K562 (cell line): ENCODE measurements at regions not wholly inside any gene's neighbourhood (a gene's known extent, or its start where the extent isn't known, plus 50 kb on each side); places are given as distances from the start of the nearest gene placed in this dataset.

Experiments
- ATAC-seq: fragments of 200-7000 bp; cut with Tn5 transposase; 3 replicates; pipeline ENCODE4 v1.9.1; 2020; ENCODE audit warnings: moderate library complexity
- BruUV-seq: library from RNA; stranded (reverse); fragments of 400-500 nt; replicated peaks from 2 replicates; lab custom pipeline; 2021; lab: Mats Ljungman, UMichigan
- CTCF ChIA-PET: fragments of 300-600 bp; formaldehyde crosslinking; extraction: SDS; loops from one replicate; lab custom pipeline; 2021; ENCODE audit warnings: low intra/inter-chr PET ratio; lab: Yijun Ruan, JAX
- POLR2A ChIA-PET: fragments of 300-600, 350-650 bp; sonication (Branson Sonifier 250); formaldehyde crosslinking; extraction: SDS; loops from one replicate; lab custom pipeline; 2021; ENCODE audit warnings: antibody characterized with exemption, inconsistent platforms; lab: Yijun Ruan, JAX
- DNase-seq, 4 experiments: peaks; one replicate each; pipeline versions ENCODE4 v3.0.0 to v3.0.0-alpha.2; 2011 to 2018; ENCODE audit warnings: low spot score in 3 of 4, mixed read lengths in 3 of 4; ENCODE audit errors: extremely low read depth in 1 of 4
- FAIRE-seq: peaks from 2 replicates; lab custom pipeline; 2011; peaks lifted over from hg19 to GRCh38; lab: Jason Lieb, UNC
- H2AFZ ChIP-seq: 2 replicates; pipeline ENCODE4 v1.6.0; 2011; ENCODE audit warnings: low read depth, low read length, control low read depth, inconsistent platforms
- H3K27ac ChIP-seq: fragments of 200-600 bp; 3 replicates; pipeline ENCODE4 v1.8.0; 2011; ENCODE audit warnings: low read depth, mild to moderate bottlenecking, control low read depth, inconsistent platforms, low read length, moderate library complexity, mixed read lengths; ENCODE audit errors: extremely low read depth
- H3K27me3 ChIP-seq, 2 experiments: fragments of 300-600 bp in 1 of 2; 2 replicates in 1 of 2; 3 replicates in 1 of 2; pipeline versions ENCODE4 v1.6.0 to v1.8.0; 2011; ENCODE audit warnings: inconsistent platforms in 2 of 2, low read length in 2 of 2, mild to moderate bottlenecking in 1 of 2, mixed read lengths in 1 of 2, moderate library complexity in 1 of 2; ENCODE audit not compliant: control insufficient read depth in 2 of 2, insufficient read depth in 2 of 2
- H3K36me3 ChIP-seq: fragments of 300-600 bp; 3 replicates; pipeline ENCODE4 v1.8.0; 2011; ENCODE audit warnings: mild to moderate bottlenecking, low read length, inconsistent platforms; ENCODE audit not compliant: control insufficient read depth, insufficient read depth
- H3K4me1 ChIP-seq, 2 experiments: fragments of 200-600 bp in 1 of 2; replicated peaks in 1 of 2; 2 replicates in 1 of 2; 3 replicates in 1 of 2; pipeline versions ENCODE4 v1.5.1 to v1.8.0; 2011; ENCODE audit warnings: inconsistent platforms in 2 of 2, low read length in 2 of 2, mild to moderate bottlenecking in 1 of 2, mixed read lengths in 1 of 2, moderate library complexity in 1 of 2; ENCODE audit not compliant: control insufficient read depth in 2 of 2, insufficient read depth in 2 of 2
- H3K4me2 ChIP-seq: 2 replicates; pipeline ENCODE4 v1.6.1; 2011; ENCODE audit warnings: low read length, control low read depth, inconsistent platforms, mixed read lengths; ENCODE audit not compliant: insufficient read depth
- H3K4me3 ChIP-seq: fragments of 200-600 bp; sonication (generic), shearing (Covaris generic); 2 replicates; pipeline ENCODE4 v1.5.1; 2016; ENCODE audit warnings: control low read depth, inconsistent platforms
- H3K79me2 ChIP-seq: fragments of 200-600 bp; 3 replicates; pipeline ENCODE4 v1.8.0; 2011; ENCODE audit warnings: low read length, inconsistent platforms; ENCODE audit not compliant: control insufficient read depth, insufficient read depth
- H3K9ac ChIP-seq, 2 experiments: 2 replicates each; pipeline versions ENCODE4 v1.6.0 to v1.6.1; 2011; ENCODE audit warnings: low read depth in 2 of 2, low read length in 2 of 2, control low read depth in 1 of 2, inconsistent platforms in 1 of 2, mild to moderate bottlenecking in 1 of 2, mixed read lengths in 1 of 2; ENCODE audit not compliant: insufficient read depth in 1 of 2
- H3K9me1 ChIP-seq: one replicate; pipeline ENCODE4 v1.6.0; 2011; ENCODE audit warnings: inconsistent platforms, mild to moderate bottlenecking, low read length, moderate library complexity; ENCODE audit not compliant: control insufficient read depth, insufficient read depth
- H3K9me3 ChIP-seq: replicated peaks from 2 replicates; pipeline ENCODE4 v1.5.1; 2011; ENCODE audit warnings: low read depth, low read length, inconsistent platforms; ENCODE audit not compliant: control insufficient read depth, insufficient read depth
- H4K20me1 ChIP-seq: replicated peaks from 2 replicates; pipeline ENCODE4 v1.6.1; 2011; ENCODE audit warnings: low read length, inconsistent platforms, mixed read lengths; ENCODE audit not compliant: control insufficient read depth, insufficient read depth
- AFF1 ChIP-seq, 2 experiments: fragments of 450-650 bp; IDR thresholded peaks; 2 replicates each; pipeline ENCODE4 v1.6.1; 2018; ENCODE audit warnings: mild to moderate bottlenecking in 2 of 2, low read depth in 1 of 2; ENCODE audit not compliant: partially characterized antibody in 2 of 2
- CBX1 ChIP-seq: sonication (generic); IDR thresholded peaks from 2 replicates; pipeline ENCODE4 v1.6.1; 2016; ENCODE audit warnings: antibody characterized with exemption, low read depth, mild to moderate bottlenecking
- DIDO1 ChIP-seq: fragments of 450-650 bp; IDR thresholded peaks from 2 replicates; pipeline ENCODE4 v1.6.1; 2016; ENCODE audit warnings: low read depth, missing biosample characterization, missing genetic modification characterization
- DPF2 ChIP-seq: fragments of 450-650 bp; IDR thresholded peaks from 2 replicates; pipeline ENCODE4 v1.6.1; 2016
- ELF1 ChIP-seq: fragments of 200-800 bp; sonication (Bioruptor generic); IDR thresholded peaks from 2 replicates; pipeline ENCODE4 v1.6.1; 2016; ENCODE audit warnings: missing genetic modification characterization, missing compliant biosample characterization
- KLF16 ChIP-seq: IDR thresholded peaks from 2 replicates; pipeline ENCODE4 v1.6.1; 2016; ENCODE audit warnings: antibody characterized with exemption
- MYBL2 ChIP-seq, 2 experiments: fragments of 450-650 bp in 1 of 2; sonication (generic) in 1 of 2; formaldehyde crosslinking in 1 of 2; IDR thresholded peaks; 2 replicates each; pipeline versions ENCODE4 v1.6.1 to v1.8.1; 2017 to 2022; ENCODE audit warnings: borderline replicate concordance in 1 of 2, inconsistent platforms in 1 of 2, low read depth in 1 of 2, mild to moderate bottlenecking in 1 of 2, missing genetic modification reagents in 1 of 2, moderate library complexity in 1 of 2
- SNRNP70 ChIP-seq: fragments of 200-400 bp; formaldehyde crosslinking; optimal IDR thresholded peaks from 2 replicates; pipeline ENCODE3; 2017; ENCODE audit warnings: low read depth, low read length
- TCFL5 ChIP-seq: fragments of 250-450 bp; sonication (Bioruptor Pico); conservative IDR thresholded peaks from 2 replicates; pipeline ENCODE4 v1.6.1; 2021; ENCODE audit warnings: mild to moderate bottlenecking, moderate library complexity, matching md5 sums
- TEAD1 ChIP-seq, 2 experiments: fragments of 450-650 bp in 1 of 2; sonication (generic) in 1 of 2; formaldehyde crosslinking; IDR thresholded peaks; 2 replicates each; pipeline versions ENCODE4 v1.4.0 to v1.8.0; 2020 to 2022; ENCODE audit warnings: mild to moderate bottlenecking in 2 of 2, missing genetic modification reagents in 1 of 2
- ZNF140 ChIP-seq: fragments of 250-450 bp; sonication (Bioruptor Pico); IDR thresholded peaks from 2 replicates; pipeline ENCODE4 v1.8.0; 2021; ENCODE audit warnings: moderate library complexity, mild to moderate bottlenecking, inconsistent platforms
- ZNF347 ChIP-seq: fragments of 450-650 bp; formaldehyde crosslinking; IDR thresholded peaks from 2 replicates; pipeline ENCODE4 v1.4.0; 2020; ENCODE audit warnings: low read depth, mild to moderate bottlenecking, moderate library complexity
- ZNF551 ChIP-seq: fragments of 250-450 bp; sonication (Bioruptor Pico); IDR thresholded peaks from 2 replicates; pipeline ENCODE4 v1.5.0; 2021; ENCODE audit warnings: mild to moderate bottlenecking, moderate library complexity
- ZNF76 ChIP-seq: fragments of 250-450 bp; sonication (Bioruptor Pico); IDR thresholded peaks from 2 replicates; pipeline ENCODE4 v1.4.0; 2020; ENCODE audit warnings: mild to moderate bottlenecking, moderate library complexity, borderline replicate concordance
- WGBS: fragments of 100-300 bp; shearing (Covaris generic); methylation state at CpG from one replicate; pipeline ENCODE4 v1.1.6; 2016; ENCODE audit warnings: low coverage, mixed read lengths; ENCODE audit not compliant: insufficient coverage; ENCODE audit errors: missing lambda C conversion rate; 5-methylcytosine and 5-hydroxymethylcytosine counted together
- in situ Hi-C: fragments of 300-500 bp; cut with MboI; formaldehyde crosslinking; loops from 4 replicates; pipeline ENCODE4 v1.15.0; 2018; ENCODE audit warnings: inconsistent platforms, mixed read lengths
- intact Hi-C: fragments of 100-400 bp; cut with micrococcal nuclease; formaldehyde crosslinking; loops from 2 replicates; pipeline ENCODE4 v1.14.2; 2022
- TF ChIP-seq, protein P1 (sequence below): fragments of 250-450 bp; sonication (Bioruptor Pico); IDR thresholded peaks from 2 replicates; pipeline ENCODE4 v1.8.0; 2022; ENCODE audit warnings: inconsistent platforms

GRCh38 chr1:29392036-29392435 lies 155.7 kb downstream of the PTPRU start:
- H3K4me2 ChIP-seq, result no peak overlapping the region
- no peaks in the 10 kb centered on the region; a peak in 1 of 5 replicates for H3K27me3 ChIP-seq
- no peak for DNase-seq
- FAIRE-seq, result no peak
- H4K20me1 ChIP-seq, result peaks cover 10% of the 10 kb centered on the region
- H3K9ac ChIP-seq, result no peak overlapping the region
- H3K36me3 ChIP-seq, result no peaks in the 10 kb centered on the region
- intact Hi-C loops, result no loop called here
- in situ Hi-C loops, result loop anchor here (5.0 kb wide), 1 partner anchor 1015 kb away; no protein-coding TSS in a partner anchor
- H3K27ac ChIP-seq, result no peak overlapping the region
- no peaks in the 10 kb centered on the region for H3K9me3 ChIP-seq
- BruUV-seq, result no TSS peak
- no peak overlapping the region for H3K4me3 ChIP-seq
- H3K4me1 ChIP-seq, result peaks cover 2 to 6% of the 10 kb centered on the region in 2 experiments; a peak in 3 of 5 replicates
- WGBS, result 2% methylated on average over 3 of the region's 3 CpGs
- H3K79me2 ChIP-seq, result no peaks in the 10 kb centered on the region
- POLR2A ChIA-PET, result no interaction called here
- no peak for ATAC-seq
- CTCF ChIA-PET, result no interaction called here
- no peak overlapping the region for H2AFZ ChIP-seq
- H3K9me1 ChIP-seq, result no peaks in the 10 kb centered on the region
- TF ChIP-seq DIDO1 (no peak), TEAD1 (CRISPR knock-in tag; IDR thresholded peaks at IDR 0.05) (no peak), KLF16 (no peak), ZNF347 (no peak), CBX1 (no peak), SNRNP70 (no peak), TCFL5 (CRISPR knock-in tag) (no peak), AFF1 (IDR thresholded peaks at IDR 0.05; ENCODE audit: low read depth in 1 of 2, partially characterized antibody in 2 of 2) (no peak), ZNF76 (no peak), DPF2 (no peak), MYBL2 (IDR thresholded peaks at IDR 0.05; ENCODE audit: low read depth) (no peak), MYBL2 (CRISPR knock-in tag; IDR thresholded peaks at IDR 0.05; ENCODE audit: borderline replicate concordance) (no peak), ELF1 (tag) (no peak), ZNF551 (CRISPR knock-in tag) (no peak), ZNF140 (CRISPR knock-in tag) (no peak)
- TF ChIP-seq, protein P1, sequence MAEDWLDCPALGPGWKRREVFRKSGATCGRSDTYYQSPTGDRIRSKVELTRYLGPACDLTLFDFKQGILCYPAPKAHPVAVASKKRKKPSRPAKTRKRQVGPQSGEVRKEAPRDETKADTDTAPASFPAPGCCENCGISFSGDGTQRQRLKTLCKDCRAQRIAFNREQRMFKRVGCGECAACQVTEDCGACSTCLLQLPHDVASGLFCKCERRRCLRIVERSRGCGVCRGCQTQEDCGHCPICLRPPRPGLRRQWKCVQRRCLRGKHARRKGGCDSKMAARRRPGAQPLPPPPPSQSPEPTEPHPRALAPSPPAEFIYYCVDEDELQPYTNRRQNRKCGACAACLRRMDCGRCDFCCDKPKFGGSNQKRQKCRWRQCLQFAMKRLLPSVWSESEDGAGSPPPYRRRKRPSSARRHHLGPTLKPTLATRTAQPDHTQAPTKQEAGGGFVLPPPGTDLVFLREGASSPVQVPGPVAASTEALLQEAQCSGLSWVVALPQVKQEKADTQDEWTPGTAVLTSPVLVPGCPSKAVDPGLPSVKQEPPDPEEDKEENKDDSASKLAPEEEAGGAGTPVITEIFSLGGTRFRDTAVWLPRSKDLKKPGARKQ (CRISPR knock-in tag), result no peak
